ENCODE measurements at regions not wholly inside any gene's neighbourhood (a gene's known extent, or its start where the extent isn't known, plus 50 kb on each side); places are given as distances from the start of the nearest gene placed in this dataset.

GRCh38 chr3:7812490-7812889, 689.1 kb upstream of the LMCD1 start:
- TF ChIP-seq CTCF (IDR thresholded peaks at IDR 0.05; ENCODE audit: insufficient read depth, low read length): no peak
- no peak for TF ChIP-seq REST (IDR thresholded peaks at IDR 0.05; ENCODE audit: insufficient replicate concordance, low read depth)
- TF ChIP-seq POLR2AphosphoS5 (IDR thresholded peaks at IDR 0.05; ENCODE audit: low read depth): no peak
- TF ChIP-seq GABPA (IDR thresholded peaks at IDR 0.05; ENCODE audit: low read depth): no peak

All from HL-60 (cell line).